Duodenal mucosa (tissue), 2 donors: ENCODE measurements at regions not wholly inside any gene's neighbourhood (a gene's known extent, or its start where the extent isn't known, plus 50 kb on each side); places are given as distances from the start of the nearest gene placed in this dataset.

ENCODE experiments used
- H3K27ac ChIP-seq: one replicate; pipeline ENCODE4 v1.7.0; 2013; ENCODE audit warnings: low read depth, low read length
- H3K27me3 ChIP-seq, 2 donors: one replicate each; pipeline ENCODE4 v1.7.0; 2013; ENCODE audit warnings: low read length in 2 of 2, control low read depth in 1 of 2; ENCODE audit not compliant: insufficient read depth in 2 of 2, control insufficient read depth in 1 of 2
- H3K36me3 ChIP-seq, 2 donors: one replicate each; pipeline ENCODE4 v1.7.0; 2013; ENCODE audit warnings: low read length in 2 of 2, control low read depth in 1 of 2; ENCODE audit not compliant: insufficient read depth in 2 of 2, control insufficient read depth in 1 of 2
- H3K4me1 ChIP-seq, 2 donors: one replicate each; pipeline ENCODE4 v1.7.0; 2013; ENCODE audit warnings: low read length in 2 of 2, control low read depth in 1 of 2; ENCODE audit not compliant: insufficient read depth in 2 of 2, control insufficient read depth in 1 of 2
- H3K4me3 ChIP-seq, 2 donors: one replicate each; pipeline ENCODE4 v1.7.0; 2013; ENCODE audit warnings: low read length in 2 of 2, low read depth in 1 of 2
- H3K9ac ChIP-seq, 2 donors: one replicate each; pipeline ENCODE4 v1.7.0; 2013; ENCODE audit warnings: low read length in 2 of 2, low read depth in 1 of 2
- H3K9me3 ChIP-seq, 2 donors: one replicate each; pipeline ENCODE4 v1.7.0; 2013; ENCODE audit warnings: low read length in 2 of 2, control low read depth in 1 of 2; ENCODE audit not compliant: control insufficient read depth in 1 of 2

GRCh38 chr10:121284936-121285335 lies 313.3 kb downstream of the FGFR2 start:
- Histone ChIP-seq H3K9me3 (no peaks in the 10 kb centered on the region), H3K27ac (no peak overlapping the region), H3K4me3 (no peak overlapping the region), H3K4me1 (peaks cover 13 to 24% of the 10 kb centered on the region in 2 donors), H3K36me3 (no peaks in the 10 kb centered on the region), H3K9ac (no peak overlapping the region), H3K27me3 (no peaks in the 10 kb centered on the region)

DNA sequence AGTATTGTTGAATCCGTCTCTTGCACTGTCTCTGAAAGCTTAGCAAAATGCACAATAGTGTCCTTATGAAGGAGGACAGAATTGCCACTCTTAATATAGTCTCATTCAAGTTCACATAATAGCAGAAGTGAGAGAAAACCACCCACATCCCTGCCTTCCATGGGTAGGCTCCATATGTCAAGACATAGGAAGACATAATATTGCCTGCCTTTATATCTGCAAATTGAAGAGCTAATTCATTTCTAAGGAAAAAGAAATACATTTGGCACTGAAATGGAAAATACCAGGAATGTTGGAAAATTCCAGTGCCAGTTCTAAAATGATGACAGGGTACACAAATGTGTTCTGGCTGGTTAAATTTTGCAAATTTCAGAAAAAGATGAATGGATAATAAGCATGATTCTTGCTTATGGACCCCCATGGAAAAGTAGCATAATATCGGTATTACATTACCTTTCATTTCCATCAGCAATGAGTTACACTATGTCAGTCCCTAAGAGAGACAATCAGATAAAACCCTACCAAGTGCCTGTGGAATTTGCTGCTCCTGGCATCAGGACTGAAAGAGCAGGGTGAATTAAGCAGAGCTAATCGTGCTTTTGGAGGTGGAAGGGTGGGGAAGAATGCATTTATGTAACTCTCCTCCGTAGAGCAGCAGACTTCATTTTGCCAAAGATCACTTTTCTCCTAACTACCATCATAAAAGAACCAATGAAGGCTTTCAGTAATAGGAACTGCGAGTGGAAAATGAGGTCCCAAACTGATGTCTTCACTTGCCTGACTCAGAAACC lies 312.6 kb downstream of the FGFR2 start:
- no peak overlapping the region for H3K27ac ChIP-seq
- H3K36me3 ChIP-seq: no peaks in the 10 kb centered on the region
- no peaks in the 10 kb centered on the region for H3K9me3 ChIP-seq
- peaks cover 13 to 24% of the 10 kb centered on the region in 2 donors for H3K4me1 ChIP-seq
- H3K27me3 ChIP-seq: no peaks in the 10 kb centered on the region
- no peak overlapping the region for H3K9ac ChIP-seq
- H3K4me3 ChIP-seq: no peak overlapping the region

- Histone ChIP-seq H3K9ac (no peak overlapping the region), H3K36me3 (no peaks in the 10 kb centered on the region), H3K9me3 (no peaks in the 10 kb centered on the region), H3K4me3 (no peak overlapping the region), H3K27ac (no peak overlapping the region), H3K27me3 (no peaks in the 10 kb centered on the region), H3K4me1 (peaks cover 13 to 24% of the 10 kb centered on the region in 2 donors)
These were observed 310.2 kb downstream of the FGFR2 start for GRCh38 chr10:121288011-121288410.

- no peak overlapping the region for H3K4me3 ChIP-seq
- H3K9me3 ChIP-seq: no peaks in the 10 kb centered on the region
- peaks cover 0 to 4% of the 10 kb centered on the region in 2 donors for H3K27me3 ChIP-seq
- no peak overlapping the region for H3K9ac ChIP-seq
- no peaks in the 10 kb centered on the region for H3K36me3 ChIP-seq
- peaks cover 13 to 22% of the 10 kb centered on the region in 2 donors for H3K4me1 ChIP-seq
- no peak overlapping the region for H3K27ac ChIP-seq
These were observed 309.2 kb downstream of the FGFR2 start for GRCh38 chr10:121288864-121289661.

DNA sequence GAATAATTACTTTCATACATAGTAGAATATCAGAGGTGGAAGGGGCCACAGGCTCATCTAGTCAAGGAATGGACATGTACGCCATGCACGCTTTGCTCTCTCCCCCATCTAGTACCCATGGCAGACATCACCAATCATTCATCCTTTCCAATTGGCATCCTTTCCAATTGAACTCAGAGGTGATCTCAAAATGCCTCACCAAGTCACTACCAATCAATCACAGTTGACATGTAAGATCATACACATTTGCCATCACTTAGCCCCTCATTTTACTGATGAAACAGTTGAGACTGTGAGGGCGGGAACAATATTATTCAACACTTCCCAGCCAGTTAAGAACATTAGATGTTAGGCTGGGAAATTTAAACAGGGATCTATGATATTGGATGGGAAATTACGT lies 308.4 kb downstream of the FGFR2 start:
- H3K4me3 ChIP-seq: no peak overlapping the region
- H3K9me3 ChIP-seq: no peaks in the 10 kb centered on the region
- peaks cover 7 to 16% of the 10 kb centered on the region in 2 donors for H3K4me1 ChIP-seq
- H3K9ac ChIP-seq: no peak overlapping the region
- H3K36me3 ChIP-seq: no peaks in the 10 kb centered on the region
- H3K27ac ChIP-seq: no peak overlapping the region
- peaks cover 0 to 5% of the 10 kb centered on the region in 2 donors for H3K27me3 ChIP-seq

- no peak overlapping the region for H3K4me3 ChIP-seq
- H3K4me1 ChIP-seq: peaks cover 8 to 17% of the 10 kb centered on the region in 2 donors
- H3K27ac ChIP-seq: no peak overlapping the region
- H3K9me3 ChIP-seq: no peaks in the 10 kb centered on the region
- no peak overlapping the region for H3K9ac ChIP-seq
- peaks cover 0 to 5% of the 10 kb centered on the region in 2 donors for H3K27me3 ChIP-seq
- no peaks in the 10 kb centered on the region for H3K36me3 ChIP-seq
These were observed 307.6 kb downstream of the FGFR2 start for GRCh38 chr10:121290674-121291073.

- peaks cover 5 to 17% of the 10 kb centered on the region in 2 donors for H3K4me1 ChIP-seq
- H3K27ac ChIP-seq: no peak overlapping the region
- no peaks in the 10 kb centered on the region for H3K36me3 ChIP-seq
- H3K27me3 ChIP-seq: peaks cover 0 to 5% of the 10 kb centered on the region in 2 donors
- no peaks in the 10 kb centered on the region for H3K9me3 ChIP-seq
- H3K9ac ChIP-seq: no peak overlapping the region
- H3K4me3 ChIP-seq: no peak overlapping the region
These were observed 306.9 kb downstream of the FGFR2 start for GRCh38 chr10:121291376-121291775.

GRCh38 chr10:121291823-121292222 lies 306.4 kb downstream of the FGFR2 start:
- H3K9ac ChIP-seq: no peak overlapping the region
- no peak overlapping the region for H3K27ac ChIP-seq
- H3K4me3 ChIP-seq: no peak overlapping the region
- H3K4me1 ChIP-seq: peaks cover 9 to 22% of the 10 kb centered on the region in 2 donors
- no peaks in the 10 kb centered on the region for H3K36me3 ChIP-seq
- H3K27me3 ChIP-seq: peaks cover 0 to 5% of the 10 kb centered on the region in 2 donors
- no peaks in the 10 kb centered on the region for H3K9me3 ChIP-seq

DNA sequence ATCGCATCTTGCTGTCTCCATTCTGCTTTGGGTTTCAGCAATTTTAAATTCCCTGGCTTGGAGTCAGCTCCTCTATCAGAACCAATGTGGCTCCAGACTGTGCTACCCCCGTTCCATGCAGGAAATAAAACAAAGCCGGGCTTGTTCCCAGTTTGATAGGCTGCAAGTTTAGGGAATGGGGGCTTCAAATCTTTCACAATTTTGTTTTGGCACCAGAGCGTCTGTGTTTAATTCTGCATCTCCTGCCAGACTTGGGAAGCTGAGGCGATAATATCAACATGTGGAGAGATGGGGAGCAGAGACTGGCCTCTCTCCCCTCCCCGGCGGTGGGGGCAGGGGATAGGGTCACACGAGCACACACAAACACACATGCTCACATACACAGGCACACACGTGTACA lies 305.9 kb downstream of the FGFR2 start:
- H3K9me3 ChIP-seq: no peaks in the 10 kb centered on the region
- H3K27ac ChIP-seq: no peak overlapping the region
- H3K36me3 ChIP-seq: no peaks in the 10 kb centered on the region
- H3K4me1 ChIP-seq: peaks cover 9 to 24% of the 10 kb centered on the region in 2 donors
- H3K27me3 ChIP-seq: peaks cover 0 to 5% of the 10 kb centered on the region in 2 donors
- no peak overlapping the region for H3K4me3 ChIP-seq
- H3K9ac ChIP-seq: no peak overlapping the region

GRCh38 chr10:121293110-121293509 lies 305.1 kb downstream of the FGFR2 start:
- peaks cover 9 to 24% of the 10 kb centered on the region in 2 donors for H3K4me1 ChIP-seq

More at GRCh38 chr10:121293110-121293509, 305.1 kb downstream of the FGFR2 start:
- no peaks in the 10 kb centered on the region for H3K9me3 ChIP-seq
- no peak overlapping the region for H3K27ac ChIP-seq
- H3K36me3 ChIP-seq: no peaks in the 10 kb centered on the region
- H3K4me3 ChIP-seq: no peak overlapping the region
- H3K9ac ChIP-seq: no peak overlapping the region
- peaks cover 0 to 5% of the 10 kb centered on the region in 2 donors for H3K27me3 ChIP-seq
